ENCODE measurements at regions not wholly inside any gene's neighbourhood (a gene's known extent, or its start where the extent isn't known, plus 50 kb on each side); places are given as distances from the start of the nearest gene placed in this dataset.

DNA sequence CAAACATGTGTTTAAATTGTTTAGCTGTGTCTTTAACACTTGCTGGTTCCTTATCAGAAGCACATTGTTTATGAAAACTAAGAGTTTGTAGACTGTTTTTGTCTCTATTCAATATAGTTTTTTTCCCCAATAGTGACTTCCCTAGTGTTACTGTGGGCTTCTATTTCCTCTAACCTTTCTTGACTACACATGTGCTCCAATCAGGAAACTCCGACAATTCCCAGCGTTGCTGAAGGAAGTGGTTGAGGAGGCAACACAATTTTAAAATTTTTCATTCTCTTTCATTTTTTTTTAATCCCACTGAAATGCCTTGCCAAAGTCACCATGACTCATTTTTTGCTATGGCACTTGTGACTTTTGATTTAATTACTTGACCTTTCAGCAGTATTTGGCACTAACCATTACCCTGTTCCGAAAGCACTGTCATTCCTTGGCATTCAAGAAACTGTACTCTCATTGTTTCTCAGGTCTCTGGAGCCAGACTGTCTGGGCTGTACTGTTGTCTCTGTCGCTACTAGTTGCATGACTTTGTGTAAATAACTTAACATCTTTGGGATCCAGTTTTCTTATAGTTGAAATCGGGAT, 67.6 kb upstream of the FREM3 start:
- TF ChIP-seq, protein P1, sequence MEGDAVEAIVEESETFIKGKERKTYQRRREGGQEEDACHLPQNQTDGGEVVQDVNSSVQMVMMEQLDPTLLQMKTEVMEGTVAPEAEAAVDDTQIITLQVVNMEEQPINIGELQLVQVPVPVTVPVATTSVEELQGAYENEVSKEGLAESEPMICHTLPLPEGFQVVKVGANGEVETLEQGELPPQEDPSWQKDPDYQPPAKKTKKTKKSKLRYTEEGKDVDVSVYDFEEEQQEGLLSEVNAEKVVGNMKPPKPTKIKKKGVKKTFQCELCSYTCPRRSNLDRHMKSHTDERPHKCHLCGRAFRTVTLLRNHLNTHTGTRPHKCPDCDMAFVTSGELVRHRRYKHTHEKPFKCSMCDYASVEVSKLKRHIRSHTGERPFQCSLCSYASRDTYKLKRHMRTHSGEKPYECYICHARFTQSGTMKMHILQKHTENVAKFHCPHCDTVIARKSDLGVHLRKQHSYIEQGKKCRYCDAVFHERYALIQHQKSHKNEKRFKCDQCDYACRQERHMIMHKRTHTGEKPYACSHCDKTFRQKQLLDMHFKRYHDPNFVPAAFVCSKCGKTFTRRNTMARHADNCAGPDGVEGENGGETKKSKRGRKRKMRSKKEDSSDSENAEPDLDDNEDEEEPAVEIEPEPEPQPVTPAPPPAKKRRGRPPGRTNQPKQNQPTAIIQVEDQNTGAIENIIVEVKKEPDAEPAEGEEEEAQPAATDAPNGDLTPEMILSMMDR (IDR thresholded peaks at IDR 0.05 in 8 of 11, conservative IDR thresholded peaks at IDR 0.05 in 3 of 11), result no peak
- TF ChIP-seq POLR2A (IDR thresholded peaks at IDR 0.05), result no peak
- no peak for TF ChIP-seq POLR2AphosphoS5 (IDR thresholded peaks at IDR 0.05)
